Hepatocyte (in vitro differentiated cells): ENCODE measurements at regions not wholly inside any gene's neighbourhood (a gene's known extent, or its start where the extent isn't known, plus 50 kb on each side); places are given as distances from the start of the nearest gene placed in this dataset.

Experiments used
- DNase-seq: peaks from one replicate; pipeline ENCODE4 v3.0.0-alpha.2; 2016; ENCODE audit warnings: low spot score
- H2AFZ ChIP-seq: fragments of 200-600 bp; sonication (generic); 2 replicates; pipeline ENCODE4 v1.6.0; 2016; ENCODE audit warnings: antibody characterized with exemption, mild to moderate bottlenecking
- H3K27ac ChIP-seq: fragments of 200-600 bp; sonication (generic); 2 replicates; pipeline ENCODE4 v1.5.1; 2016; ENCODE audit warnings: mild to moderate bottlenecking
- H3K27me3 ChIP-seq: fragments of 200-600 bp; sonication (generic); 2 replicates; pipeline ENCODE4 v1.6.1; 2016
- H3K36me3 ChIP-seq: fragments of 200-600 bp; sonication (generic); replicated peaks from 2 replicates; pipeline ENCODE4 v1.5.1; 2016; ENCODE audit warnings: low read depth; ENCODE audit not compliant: insufficient read depth
- H3K4me1 ChIP-seq: fragments of 200-600 bp; sonication (generic); 2 replicates; pipeline ENCODE4 v1.5.1; 2016; ENCODE audit warnings: mild to moderate bottlenecking, moderate library complexity; ENCODE audit not compliant: insufficient read depth
- H3K4me2 ChIP-seq: fragments of 200-600 bp; sonication (generic); 2 replicates; pipeline ENCODE4 v1.6.0; 2016
- H3K4me3 ChIP-seq: fragments of 200-600 bp; sonication (generic); 2 replicates; pipeline ENCODE4 v1.5.1; 2016; ENCODE audit warnings: mild to moderate bottlenecking
- H3K79me2 ChIP-seq: fragments of 200-600 bp; sonication (generic); 2 replicates; pipeline ENCODE4 v1.6.0; 2017; ENCODE audit warnings: mild to moderate bottlenecking
- H3K9me2 ChIP-seq: fragments of 200-600 bp; sonication (generic); replicated peaks from 2 replicates; pipeline ENCODE4 v1.6.0; 2017; ENCODE audit warnings: mild to moderate bottlenecking; ENCODE audit not compliant: insufficient read depth
- H3K9me3 ChIP-seq: fragments of 200-600 bp; sonication (generic); 2 replicates; pipeline ENCODE4 v1.5.1; 2016; ENCODE audit warnings: low read depth, mild to moderate bottlenecking
- H4K20me1 ChIP-seq: fragments of 200-600 bp; sonication (generic); 2 replicates; pipeline ENCODE4 v1.6.0; 2016; ENCODE audit warnings: mild to moderate bottlenecking; ENCODE audit not compliant: insufficient read depth, poor library complexity, severe bottlenecking
- EZH2 ChIP-seq: fragments of 200-600 bp; sonication (generic); IDR thresholded peaks from 2 replicates; pipeline ENCODE4 v1.6.1; 2016; ENCODE audit warnings: antibody characterized with exemption, mild to moderate bottlenecking, borderline replicate concordance
- EZH2phosphoT487 ChIP-seq: fragments of 200-600 bp; sonication (generic); IDR thresholded peaks from one replicate; pipeline ENCODE4 v1.6.1; 2018; ENCODE audit warnings: antibody characterized with exemption, mild to moderate bottlenecking, low read depth, moderate library complexity; ENCODE audit not compliant: unreplicated experiment, severe bottlenecking
- WGBS: methylation state at CpG from one replicate; pipeline ENCODE4 v1.1.6; 2016; ENCODE audit warnings: low lambda C conversion rate; ENCODE audit errors: missing lambda C conversion rate; 5-methylcytosine and 5-hydroxymethylcytosine counted together
- TF ChIP-seq, protein P1 (sequence below): fragments of 200-600 bp; sonication (generic); IDR thresholded peaks from 2 replicates; pipeline ENCODE4 v1.5.1; 2016; ENCODE audit warnings: antibody characterized with exemption, mild to moderate bottlenecking; ENCODE audit not compliant: poor library complexity

DNA sequence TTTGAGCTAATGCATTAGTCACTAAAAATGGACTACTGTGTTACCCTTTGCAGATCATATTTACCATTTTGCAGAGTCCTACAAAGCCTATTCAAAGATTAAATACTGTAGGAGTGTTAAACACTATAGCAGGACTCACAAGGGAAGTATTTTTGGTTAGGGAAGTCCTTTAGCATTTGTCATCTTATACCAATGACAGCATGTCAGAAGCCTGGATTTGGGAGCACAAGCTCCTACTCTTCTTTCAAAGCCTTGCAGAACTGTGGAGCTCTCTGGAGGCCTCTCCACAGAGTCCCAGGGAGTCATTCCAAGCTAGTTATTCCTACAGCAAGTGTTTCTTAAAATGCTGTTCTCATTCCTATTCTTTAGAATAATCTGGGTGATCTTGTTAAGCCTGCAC is 288.8 kb downstream of the PIK3R1 start:
- H3K4me3 ChIP-seq, result no peak overlapping the region
- H2AFZ ChIP-seq, result no peak overlapping the region
- peaks cover 4% of the 10 kb centered on the region for H3K4me1 ChIP-seq
- no peak for DNase-seq
- no peak overlapping the region for H3K4me2 ChIP-seq
- H3K27ac ChIP-seq, result no peak overlapping the region
- H3K79me2 ChIP-seq, result no peaks in the 10 kb centered on the region
- H3K9me2 ChIP-seq, result no peaks in the 10 kb centered on the region
- H3K27me3 ChIP-seq, result no peaks in the 10 kb centered on the region
- no peaks in the 10 kb centered on the region for H3K9me3 ChIP-seq
- TF ChIP-seq, protein P1, sequence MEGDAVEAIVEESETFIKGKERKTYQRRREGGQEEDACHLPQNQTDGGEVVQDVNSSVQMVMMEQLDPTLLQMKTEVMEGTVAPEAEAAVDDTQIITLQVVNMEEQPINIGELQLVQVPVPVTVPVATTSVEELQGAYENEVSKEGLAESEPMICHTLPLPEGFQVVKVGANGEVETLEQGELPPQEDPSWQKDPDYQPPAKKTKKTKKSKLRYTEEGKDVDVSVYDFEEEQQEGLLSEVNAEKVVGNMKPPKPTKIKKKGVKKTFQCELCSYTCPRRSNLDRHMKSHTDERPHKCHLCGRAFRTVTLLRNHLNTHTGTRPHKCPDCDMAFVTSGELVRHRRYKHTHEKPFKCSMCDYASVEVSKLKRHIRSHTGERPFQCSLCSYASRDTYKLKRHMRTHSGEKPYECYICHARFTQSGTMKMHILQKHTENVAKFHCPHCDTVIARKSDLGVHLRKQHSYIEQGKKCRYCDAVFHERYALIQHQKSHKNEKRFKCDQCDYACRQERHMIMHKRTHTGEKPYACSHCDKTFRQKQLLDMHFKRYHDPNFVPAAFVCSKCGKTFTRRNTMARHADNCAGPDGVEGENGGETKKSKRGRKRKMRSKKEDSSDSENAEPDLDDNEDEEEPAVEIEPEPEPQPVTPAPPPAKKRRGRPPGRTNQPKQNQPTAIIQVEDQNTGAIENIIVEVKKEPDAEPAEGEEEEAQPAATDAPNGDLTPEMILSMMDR, result no peak
- no peak for TF ChIP-seq EZH2
- TF ChIP-seq EZH2phosphoT487, result no peak
- no peaks in the 10 kb centered on the region for H4K20me1 ChIP-seq
- no peaks in the 10 kb centered on the region for H3K36me3 ChIP-seq

- peak; percentile 46 for DNase-seq
- Histone ChIP-seq H3K4me2 (no peak overlapping the region), H3K4me3 (no peak overlapping the region), H3K79me2 (no peaks in the 10 kb centered on the region), H3K9me3 (no peaks in the 10 kb centered on the region), H4K20me1 (no peaks in the 10 kb centered on the region), H3K4me1 (peaks cover 4% of the 10 kb centered on the region), H2AFZ (peak overlapping the region; percentile 8), H3K27ac (peak overlapping the region; percentile 59), H3K27me3 (no peaks in the 10 kb centered on the region), H3K36me3 (no peaks in the 10 kb centered on the region), H3K9me2 (no peaks in the 10 kb centered on the region)
- TF ChIP-seq, protein P1, result no peak
- TF ChIP-seq EZH2 (no peak), EZH2phosphoT487 (no peak)
- WGBS, result 26% methylated on average over 2 of the region's 2 CpGs
These were observed 290.6 kb downstream of the PIK3R1 start for GRCh38 chr5:68505917-68506860.

DNA sequence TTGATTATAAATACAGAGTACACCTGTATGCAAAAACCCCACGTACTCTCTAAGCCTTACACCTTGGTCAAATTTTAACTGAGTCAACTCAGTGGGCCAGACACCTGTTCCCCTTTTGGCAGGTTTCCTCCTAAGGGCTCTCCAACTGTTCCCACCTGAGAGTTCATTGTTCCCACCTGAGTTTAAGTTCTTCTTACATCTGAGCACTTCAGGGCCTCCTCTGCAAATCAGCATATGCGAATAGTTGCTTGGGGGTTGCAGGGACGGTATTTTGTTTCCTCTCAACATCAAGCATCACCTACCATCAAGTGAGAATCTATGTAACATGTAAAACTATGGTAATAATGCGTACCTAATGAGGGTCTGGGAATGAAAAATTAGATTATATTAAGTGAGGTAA is 300.0 kb downstream of the PIK3R1 start:
- no peak for TF ChIP-seq EZH2phosphoT487
- TF ChIP-seq, protein P1, result no peak
- no peak for TF ChIP-seq EZH2
- WGBS, result 76% methylated on average over 4 of the region's 4 CpGs

More for the DNA sequence above, 300.0 kb downstream of the PIK3R1 start:
- Histone ChIP-seq H3K27ac (no peak overlapping the region), H3K79me2 (no peaks in the 10 kb centered on the region), H3K4me1 (no peaks in the 10 kb centered on the region), H2AFZ (no peak overlapping the region), H3K9me3 (no peaks in the 10 kb centered on the region), H3K27me3 (no peaks in the 10 kb centered on the region), H3K4me3 (no peak overlapping the region), H4K20me1 (no peaks in the 10 kb centered on the region), H3K36me3 (no peaks in the 10 kb centered on the region), H3K4me2 (no peak overlapping the region), H3K9me2 (no peaks in the 10 kb centered on the region)
- DNase-seq, result no peak
